ENCODE measurements at regions not wholly inside any gene's neighbourhood (a gene's known extent, or its start where the extent isn't known, plus 50 kb on each side); places are given as distances from the start of the nearest gene placed in this dataset.
A peak's percentile ranks its signal among the peaks of the same experiment; 100 is the strongest.

- H3K36me3 Mint-ChIP-seq (ENCODE audit: unreplicated experiment): no peaks in the 10 kb centered on the region
- no peak overlapping the region for H3K4me3 Mint-ChIP-seq (ENCODE audit: unreplicated experiment)
- no peak overlapping the region for H3K27ac Mint-ChIP-seq (ENCODE audit: unreplicated experiment)
- TF ChIP-seq, protein P1, sequence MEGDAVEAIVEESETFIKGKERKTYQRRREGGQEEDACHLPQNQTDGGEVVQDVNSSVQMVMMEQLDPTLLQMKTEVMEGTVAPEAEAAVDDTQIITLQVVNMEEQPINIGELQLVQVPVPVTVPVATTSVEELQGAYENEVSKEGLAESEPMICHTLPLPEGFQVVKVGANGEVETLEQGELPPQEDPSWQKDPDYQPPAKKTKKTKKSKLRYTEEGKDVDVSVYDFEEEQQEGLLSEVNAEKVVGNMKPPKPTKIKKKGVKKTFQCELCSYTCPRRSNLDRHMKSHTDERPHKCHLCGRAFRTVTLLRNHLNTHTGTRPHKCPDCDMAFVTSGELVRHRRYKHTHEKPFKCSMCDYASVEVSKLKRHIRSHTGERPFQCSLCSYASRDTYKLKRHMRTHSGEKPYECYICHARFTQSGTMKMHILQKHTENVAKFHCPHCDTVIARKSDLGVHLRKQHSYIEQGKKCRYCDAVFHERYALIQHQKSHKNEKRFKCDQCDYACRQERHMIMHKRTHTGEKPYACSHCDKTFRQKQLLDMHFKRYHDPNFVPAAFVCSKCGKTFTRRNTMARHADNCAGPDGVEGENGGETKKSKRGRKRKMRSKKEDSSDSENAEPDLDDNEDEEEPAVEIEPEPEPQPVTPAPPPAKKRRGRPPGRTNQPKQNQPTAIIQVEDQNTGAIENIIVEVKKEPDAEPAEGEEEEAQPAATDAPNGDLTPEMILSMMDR (IDR thresholded peaks at IDR 0.05): no peak
- no peaks in the 10 kb centered on the region for H3K27me3 Mint-ChIP-seq (ENCODE audit: unreplicated experiment)
- peaks cover 4% of the 10 kb centered on the region for H3K9me3 Mint-ChIP-seq (ENCODE audit: unreplicated experiment)
- no peaks in the 10 kb centered on the region for H3K4me1 Mint-ChIP-seq (ENCODE audit: unreplicated experiment)
- DNase-seq (ENCODE audit: extremely low spot score, unreplicated experiment): no peak
These were observed 206.0 kb downstream of the CYRIA start for GRCh38 chr2:16459606-16460005.

GRCh38 chr2:16454621-16455020 lies 211.0 kb downstream of the CYRIA start:
- Mint-ChIP-seq H3K4me3 (ENCODE audit: unreplicated experiment) (no peak overlapping the region), H3K9me3 (ENCODE audit: unreplicated experiment) (peaks cover 10% of the 10 kb centered on the region), H3K36me3 (ENCODE audit: unreplicated experiment) (no peaks in the 10 kb centered on the region), H3K4me1 (ENCODE audit: unreplicated experiment) (no peaks in the 10 kb centered on the region), H3K27ac (ENCODE audit: unreplicated experiment) (no peak overlapping the region), H3K27me3 (ENCODE audit: unreplicated experiment) (no peaks in the 10 kb centered on the region)
- TF ChIP-seq, protein P1 (IDR thresholded peaks at IDR 0.05): no peak
- no peak for DNase-seq (ENCODE audit: extremely low spot score, unreplicated experiment)

DNA sequence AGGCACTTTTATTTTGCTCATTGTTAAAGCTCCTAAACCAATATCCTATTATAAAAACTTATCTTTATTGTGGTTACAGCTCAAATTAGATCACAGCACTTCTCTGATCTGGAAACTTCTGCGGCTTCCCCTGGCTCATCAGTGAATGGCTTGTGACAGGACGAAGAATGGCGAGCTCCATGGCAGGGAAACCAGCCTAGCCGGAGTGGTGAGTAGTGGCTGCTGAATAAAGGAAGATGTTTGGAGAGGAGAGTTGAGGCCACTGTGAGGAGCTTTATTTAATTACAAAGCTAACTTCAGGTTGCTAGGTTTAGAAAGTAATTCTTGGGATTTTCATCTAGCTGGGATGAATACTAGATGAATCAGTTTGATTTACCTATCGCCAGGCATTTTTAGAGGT lies 213.5 kb downstream of the CYRIA start:
- Mint-ChIP-seq H3K4me1 (ENCODE audit: unreplicated experiment) (no peaks in the 10 kb centered on the region), H3K27ac (ENCODE audit: unreplicated experiment) (no peak overlapping the region), H3K9me3 (ENCODE audit: unreplicated experiment) (peaks cover 10% of the 10 kb centered on the region), H3K36me3 (ENCODE audit: unreplicated experiment) (no peaks in the 10 kb centered on the region), H3K4me3 (ENCODE audit: unreplicated experiment) (no peak overlapping the region), H3K27me3 (ENCODE audit: unreplicated experiment) (no peaks in the 10 kb centered on the region)
- TF ChIP-seq, protein P1 (IDR thresholded peaks at IDR 0.05): no peak
- DNase-seq (ENCODE audit: extremely low spot score, unreplicated experiment): peak; percentile 19

GRCh38 chr2:16446706-16447105 lies 218.9 kb downstream of the CYRIA start:
- Mint-ChIP-seq H3K4me1 (ENCODE audit: unreplicated experiment) (no peaks in the 10 kb centered on the region), H3K27me3 (ENCODE audit: unreplicated experiment) (no peaks in the 10 kb centered on the region), H3K9me3 (ENCODE audit: unreplicated experiment) (peaks cover 7% of the 10 kb centered on the region), H3K27ac (ENCODE audit: unreplicated experiment) (no peak overlapping the region), H3K36me3 (ENCODE audit: unreplicated experiment) (no peaks in the 10 kb centered on the region), H3K4me3 (ENCODE audit: unreplicated experiment) (no peak overlapping the region)
- TF ChIP-seq, protein P1 (IDR thresholded peaks at IDR 0.05): no peak
- DNase-seq (ENCODE audit: extremely low spot score, unreplicated experiment): no peak

DNA sequence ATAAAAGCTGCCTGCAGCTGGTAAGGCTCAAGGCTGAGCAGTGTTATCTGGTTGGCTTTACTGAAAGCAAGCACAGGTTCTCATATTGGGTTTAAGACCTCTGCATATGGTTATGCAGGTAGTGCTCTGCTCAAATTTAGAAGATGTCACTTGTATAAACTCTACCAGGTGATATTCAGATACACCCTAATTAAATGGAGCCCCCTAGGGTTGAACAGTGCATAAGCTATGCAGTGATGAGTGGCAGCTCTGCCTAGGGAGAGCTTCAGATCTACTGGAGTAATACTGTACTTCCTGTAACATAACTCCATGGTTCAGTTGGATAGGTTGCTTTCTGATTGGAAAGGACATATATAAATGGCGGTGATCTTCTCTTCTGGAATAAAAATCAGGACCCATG lies 222.7 kb downstream of the CYRIA start:
- peaks cover 10% of the 10 kb centered on the region for H3K9me3 Mint-ChIP-seq (ENCODE audit: unreplicated experiment)
- no peaks in the 10 kb centered on the region for H3K27me3 Mint-ChIP-seq (ENCODE audit: unreplicated experiment)
- no peak for DNase-seq (ENCODE audit: extremely low spot score, unreplicated experiment)
- TF ChIP-seq, protein P1 (IDR thresholded peaks at IDR 0.05): no peak
- no peaks in the 10 kb centered on the region for H3K36me3 Mint-ChIP-seq (ENCODE audit: unreplicated experiment)
- no peak overlapping the region for H3K27ac Mint-ChIP-seq (ENCODE audit: unreplicated experiment)
- H3K4me3 Mint-ChIP-seq (ENCODE audit: unreplicated experiment): no peak overlapping the region
- H3K4me1 Mint-ChIP-seq (ENCODE audit: unreplicated experiment): no peaks in the 10 kb centered on the region

Data from osteocyte (in vitro differentiated cells).